ENCODE measurements at regions not wholly inside any gene's neighbourhood (a gene's known extent, or its start where the extent isn't known, plus 50 kb on each side); places are given as distances from the start of the nearest gene placed in this dataset.

- dilution Hi-C loops (cut with MboI; ENCODE audit: extremely low pct_ligation_motif_present, low sequenced_read_pairs): no loop called here
- Histone ChIP-seq H3K27me3 (ENCODE audit: control insufficient read depth, extremely low read depth, insufficient read depth, low read length) (no peaks in the 10 kb centered on the region), H3K4me1 (ENCODE audit: control insufficient read depth, extremely low read depth, insufficient read depth, low read length) (no peaks in the 10 kb centered on the region), H3K36me3 (ENCODE audit: control insufficient read depth in 2 of 2, extremely low read depth in 1 of 2, insufficient read depth in 2 of 2, low read length in 2 of 2) (no peaks in the 10 kb centered on the region), H3K9me1 (ENCODE audit: control insufficient read depth, extremely low read depth, insufficient read depth, low read length) (no peaks in the 10 kb centered on the region), H3K4me2 (ENCODE audit: control insufficient read depth, extremely low read depth, insufficient read depth, low read depth, low read length) (no peak overlapping the region), H3K4me3 (ENCODE audit: control insufficient read depth in 2 of 3, extremely low read depth in 1 of 3, insufficient read depth in 2 of 3, low read depth in 1 of 3, low read length in 3 of 3) (no peak overlapping the region), H2AFZ (ENCODE audit: control insufficient read depth, low read length) (no peak overlapping the region), H3K27ac (ENCODE audit: control insufficient read depth, insufficient read depth, low read length) (no peak overlapping the region), H3K79me2 (ENCODE audit: control insufficient read depth, insufficient read depth, low read length) (no peaks in the 10 kb centered on the region), H3K9me3 (ENCODE audit: control insufficient read depth, low read depth, low read length) (no peaks in the 10 kb centered on the region), H4K20me1 (ENCODE audit: control insufficient read depth, extremely low read depth, insufficient read depth, low read length) (no peaks in the 10 kb centered on the region), H3K9ac (ENCODE audit: control insufficient read depth, extremely low read depth, insufficient read depth, low read length) (no peak overlapping the region)
- TF ChIP-seq EZH2 (IDR thresholded peaks at IDR 0.05; ENCODE audit: low read length): no peak
- TF ChIP-seq CTCF (optimal IDR thresholded peaks at IDR 0.05 in 1 of 3, IDR thresholded peaks at IDR 0.05 in 1 of 3, conservative IDR thresholded peaks at IDR 0.05 in 1 of 3; ENCODE audit: extremely low read depth in 1 of 3, insufficient read depth in 2 of 3, low read length in 3 of 3): no peak
- no peak for FAIRE-seq
- no peak for DNase-seq (ENCODE audit: low read depth, low spot score)
Measured at GRCh38 chr3:168820810-168821415, 725.2 kb upstream of the GOLIM4 start.

GRCh38 chr3:168817177-168817576 is 721.5 kb upstream of the GOLIM4 start:
- DNase-seq (ENCODE audit: low read depth, low spot score) (no peak), FAIRE-seq (no peak)
- Histone ChIP-seq H3K27ac (ENCODE audit: control insufficient read depth, insufficient read depth, low read length) (no peak overlapping the region), H3K36me3 (ENCODE audit: control insufficient read depth in 2 of 2, extremely low read depth in 1 of 2, insufficient read depth in 2 of 2, low read length in 2 of 2) (no peaks in the 10 kb centered on the region), H3K4me2 (ENCODE audit: control insufficient read depth, extremely low read depth, insufficient read depth, low read depth, low read length) (no peak overlapping the region), H3K79me2 (ENCODE audit: control insufficient read depth, insufficient read depth, low read length) (no peaks in the 10 kb centered on the region), H3K27me3 (ENCODE audit: control insufficient read depth, extremely low read depth, insufficient read depth, low read length) (no peaks in the 10 kb centered on the region), H3K4me1 (ENCODE audit: control insufficient read depth, extremely low read depth, insufficient read depth, low read length) (no peaks in the 10 kb centered on the region), H2AFZ (ENCODE audit: control insufficient read depth, low read length) (no peak overlapping the region), H4K20me1 (ENCODE audit: control insufficient read depth, extremely low read depth, insufficient read depth, low read length) (no peaks in the 10 kb centered on the region), H3K4me3 (ENCODE audit: control insufficient read depth in 2 of 3, extremely low read depth in 1 of 3, insufficient read depth in 2 of 3, low read depth in 1 of 3, low read length in 3 of 3) (no peak overlapping the region), H3K9me3 (ENCODE audit: control insufficient read depth, low read depth, low read length) (no peaks in the 10 kb centered on the region), H3K9ac (ENCODE audit: control insufficient read depth, extremely low read depth, insufficient read depth, low read length) (no peak overlapping the region), H3K9me1 (ENCODE audit: control insufficient read depth, extremely low read depth, insufficient read depth, low read length) (no peaks in the 10 kb centered on the region)
- dilution Hi-C loops (cut with MboI; ENCODE audit: extremely low pct_ligation_motif_present, low sequenced_read_pairs): no loop called here
- TF ChIP-seq EZH2 (IDR thresholded peaks at IDR 0.05; ENCODE audit: low read length): no peak
- TF ChIP-seq CTCF (optimal IDR thresholded peaks at IDR 0.05 in 1 of 3, IDR thresholded peaks at IDR 0.05 in 1 of 3, conservative IDR thresholded peaks at IDR 0.05 in 1 of 3; ENCODE audit: extremely low read depth in 1 of 3, insufficient read depth in 2 of 3, low read length in 3 of 3): no peak

Measured in keratinocyte (primary cell).